K562 (cell line): ENCODE measurements at regions not wholly inside any gene's neighbourhood (a gene's known extent, or its start where the extent isn't known, plus 50 kb on each side); places are given as distances from the start of the nearest gene placed in this dataset.

Experiments
- ATAC-seq: fragments of 200-7000 bp; cut with Tn5 transposase; 3 replicates; pipeline ENCODE4 v1.9.1; 2020; ENCODE audit warnings: moderate library complexity
- BruUV-seq: library from RNA; stranded (reverse); fragments of 400-500 nt; replicated peaks from 2 replicates; lab custom pipeline; 2021; lab: Mats Ljungman, UMichigan
- CTCF ChIA-PET: fragments of 300-600 bp; formaldehyde crosslinking; extraction: SDS; loops from one replicate; lab custom pipeline; 2021; ENCODE audit warnings: low intra/inter-chr PET ratio; lab: Yijun Ruan, JAX
- POLR2A ChIA-PET: fragments of 300-600, 350-650 bp; sonication (Branson Sonifier 250); formaldehyde crosslinking; extraction: SDS; loops from one replicate; lab custom pipeline; 2021; ENCODE audit warnings: antibody characterized with exemption, inconsistent platforms; lab: Yijun Ruan, JAX
- DNase-seq, 4 experiments: peaks; one replicate each; pipeline versions ENCODE4 v3.0.0 to v3.0.0-alpha.2; 2011 to 2018; ENCODE audit warnings: low spot score in 3 of 4, mixed read lengths in 3 of 4; ENCODE audit errors: extremely low read depth in 1 of 4
- FAIRE-seq: peaks from 2 replicates; lab custom pipeline; 2011; peaks lifted over from hg19 to GRCh38; lab: Jason Lieb, UNC
- H2AFZ ChIP-seq: 2 replicates; pipeline ENCODE4 v1.6.0; 2011; ENCODE audit warnings: low read depth, low read length, control low read depth, inconsistent platforms
- H3K27ac ChIP-seq: fragments of 200-600 bp; 3 replicates; pipeline ENCODE4 v1.8.0; 2011; ENCODE audit warnings: low read depth, mild to moderate bottlenecking, control low read depth, inconsistent platforms, low read length, moderate library complexity, mixed read lengths; ENCODE audit errors: extremely low read depth
- H3K27me3 ChIP-seq, 2 experiments: fragments of 300-600 bp in 1 of 2; 2 replicates in 1 of 2; 3 replicates in 1 of 2; pipeline versions ENCODE4 v1.6.0 to v1.8.0; 2011; ENCODE audit warnings: inconsistent platforms in 2 of 2, low read length in 2 of 2, mild to moderate bottlenecking in 1 of 2, mixed read lengths in 1 of 2, moderate library complexity in 1 of 2; ENCODE audit not compliant: control insufficient read depth in 2 of 2, insufficient read depth in 2 of 2
- H3K36me3 ChIP-seq: fragments of 300-600 bp; 3 replicates; pipeline ENCODE4 v1.8.0; 2011; ENCODE audit warnings: mild to moderate bottlenecking, low read length, inconsistent platforms; ENCODE audit not compliant: control insufficient read depth, insufficient read depth
- H3K4me1 ChIP-seq, 2 experiments: fragments of 200-600 bp in 1 of 2; replicated peaks in 1 of 2; 2 replicates in 1 of 2; 3 replicates in 1 of 2; pipeline versions ENCODE4 v1.5.1 to v1.8.0; 2011; ENCODE audit warnings: inconsistent platforms in 2 of 2, low read length in 2 of 2, mild to moderate bottlenecking in 1 of 2, mixed read lengths in 1 of 2, moderate library complexity in 1 of 2; ENCODE audit not compliant: control insufficient read depth in 2 of 2, insufficient read depth in 2 of 2
- H3K4me2 ChIP-seq: 2 replicates; pipeline ENCODE4 v1.6.1; 2011; ENCODE audit warnings: low read length, control low read depth, inconsistent platforms, mixed read lengths; ENCODE audit not compliant: insufficient read depth
- H3K4me3 ChIP-seq: fragments of 200-600 bp; sonication (generic), shearing (Covaris generic); 2 replicates; pipeline ENCODE4 v1.5.1; 2016; ENCODE audit warnings: control low read depth, inconsistent platforms
- H3K79me2 ChIP-seq: fragments of 200-600 bp; 3 replicates; pipeline ENCODE4 v1.8.0; 2011; ENCODE audit warnings: low read length, inconsistent platforms; ENCODE audit not compliant: control insufficient read depth, insufficient read depth
- H3K9ac ChIP-seq, 2 experiments: 2 replicates each; pipeline versions ENCODE4 v1.6.0 to v1.6.1; 2011; ENCODE audit warnings: low read depth in 2 of 2, low read length in 2 of 2, control low read depth in 1 of 2, inconsistent platforms in 1 of 2, mild to moderate bottlenecking in 1 of 2, mixed read lengths in 1 of 2; ENCODE audit not compliant: insufficient read depth in 1 of 2
- H3K9me1 ChIP-seq: one replicate; pipeline ENCODE4 v1.6.0; 2011; ENCODE audit warnings: inconsistent platforms, mild to moderate bottlenecking, low read length, moderate library complexity; ENCODE audit not compliant: control insufficient read depth, insufficient read depth
- H3K9me3 ChIP-seq: replicated peaks from 2 replicates; pipeline ENCODE4 v1.5.1; 2011; ENCODE audit warnings: low read depth, low read length, inconsistent platforms; ENCODE audit not compliant: control insufficient read depth, insufficient read depth
- H4K20me1 ChIP-seq: replicated peaks from 2 replicates; pipeline ENCODE4 v1.6.1; 2011; ENCODE audit warnings: low read length, inconsistent platforms, mixed read lengths; ENCODE audit not compliant: control insufficient read depth, insufficient read depth
- KLF13 ChIP-seq: fragments of 450-650 bp; IDR thresholded peaks from 2 replicates; pipeline ENCODE4 v1.6.1; 2016; ENCODE audit warnings: missing genetic modification characterization, low read depth, mild to moderate bottlenecking, missing compliant biosample characterization, moderate library complexity, borderline replicate concordance
- MXI1 ChIP-seq: IDR thresholded peaks from 2 replicates; pipeline ENCODE4 v1.6.1; 2011; ENCODE audit warnings: low read depth, mild to moderate bottlenecking, improper control_type of control experiment, low read length
- PHB ChIP-seq: fragments of 250-450 bp; sonication (Bioruptor Pico); IDR thresholded peaks from 2 replicates; pipeline ENCODE4 v1.5.0; 2021
- PTRF ChIP-seq: fragments of 450-650 bp; IDR thresholded peaks from 2 replicates; pipeline ENCODE4 v1.6.1; 2016; ENCODE audit warnings: mild to moderate bottlenecking, missing genetic modification characterization, missing compliant biosample characterization
- SUPT5H ChIP-seq: fragments of 450-650 bp; IDR thresholded peaks from 2 replicates; pipeline ENCODE4 v1.6.1; 2016
- TCF7 ChIP-seq: sonication (generic); IDR thresholded peaks from 2 replicates; pipeline ENCODE4 v1.6.1; 2016; ENCODE audit warnings: antibody characterized with exemption, borderline replicate concordance
- TOE1 ChIP-seq, 2 experiments: fragments of 450-650 bp in 1 of 2; sonication (generic) in 1 of 2; formaldehyde crosslinking in 1 of 2; IDR thresholded peaks; 2 replicates each; pipeline versions ENCODE4 v1.7.1 to v1.8.0; 2016 to 2022; ENCODE audit warnings: borderline replicate concordance in 2 of 2, mild to moderate bottlenecking in 2 of 2, antibody characterized with exemption in 1 of 2, inconsistent platforms in 1 of 2, low read depth in 1 of 2, missing genetic modification reagents in 1 of 2, moderate library complexity in 1 of 2
- ZNF133 ChIP-seq: fragments of 250-450 bp; sonication (Bioruptor Pico); IDR thresholded peaks from 2 replicates; pipeline ENCODE4 v1.4.0; 2020; ENCODE audit warnings: mild to moderate bottlenecking
- ZNF644 ChIP-seq: fragments of 200-800 bp; sonication (Bioruptor generic); IDR thresholded peaks from 2 replicates; pipeline ENCODE4 v1.6.1; 2016; ENCODE audit warnings: low read depth, missing genetic modification characterization, missing compliant biosample characterization
- ZNF696 ChIP-seq: fragments of 250-450 bp; sonication (Bioruptor Pico); conservative IDR thresholded peaks from 2 replicates; pipeline ENCODE4 v1.4.0; 2020; ENCODE audit warnings: mild to moderate bottlenecking, moderate library complexity
- WGBS: fragments of 100-300 bp; shearing (Covaris generic); methylation state at CpG from one replicate; pipeline ENCODE4 v1.1.6; 2016; ENCODE audit warnings: low coverage, mixed read lengths; ENCODE audit not compliant: insufficient coverage; ENCODE audit errors: missing lambda C conversion rate; 5-methylcytosine and 5-hydroxymethylcytosine counted together
- in situ Hi-C: fragments of 300-500 bp; cut with MboI; formaldehyde crosslinking; loops from 4 replicates; pipeline ENCODE4 v1.15.0; 2018; ENCODE audit warnings: inconsistent platforms, mixed read lengths
- intact Hi-C: fragments of 100-400 bp; cut with micrococcal nuclease; formaldehyde crosslinking; loops from 2 replicates; pipeline ENCODE4 v1.14.2; 2022

- BruUV-seq = no TSS peak
- FAIRE-seq (no peak), DNase-seq (no peak), ATAC-seq (no peak)
- Histone ChIP-seq H2AFZ (no peak overlapping the region), H3K36me3 (no peaks in the 10 kb centered on the region), H3K27me3 (peaks cover 0 to 13% of the 10 kb centered on the region in 2 experiments; a peak in 3 of 5 replicates), H3K9me1 (no peaks in the 10 kb centered on the region), H3K4me3 (no peak overlapping the region), H3K79me2 (no peaks in the 10 kb centered on the region), H3K9ac (no peak overlapping the region), H3K27ac (no peak overlapping the region), H3K4me1 (no peaks in the 10 kb centered on the region), H3K9me3 (no peaks in the 10 kb centered on the region), H3K4me2 (no peak overlapping the region), H4K20me1 (no peaks in the 10 kb centered on the region; the same call in 1 of the 2 replicates)
- in situ Hi-C loops (no loop called here), intact Hi-C loops (no loop called here)
- POLR2A ChIA-PET = no interaction called here
- CTCF ChIA-PET = no interaction called here
- 6% methylated on average over 3 of the region's 3 CpGs for WGBS
- TF ChIP-seq ZNF644 = no peak
- no peak for TF ChIP-seq ZNF133 (CRISPR knock-in tag)
- TF ChIP-seq ZNF696 (CRISPR knock-in tag) = no peak
- TF ChIP-seq TOE1 (IDR thresholded peaks at IDR 0.05; ENCODE audit: borderline replicate concordance) = no peak
- TF ChIP-seq TOE1 (CRISPR knock-in tag; IDR thresholded peaks at IDR 0.05; ENCODE audit: borderline replicate concordance, low read depth) = no peak
- TF ChIP-seq TCF7 = no peak
- no peak for TF ChIP-seq MXI1
- TF ChIP-seq SUPT5H = no peak
- no peak for TF ChIP-seq PTRF (tag)
- no peak for TF ChIP-seq KLF13 (tag)
- no peak for TF ChIP-seq PHB (CRISPR knock-in tag)
Measured at GRCh38 chr16:54422159-54422558, 135.6 kb upstream of the IRX3 start.
